ENCODE measurements at regions not wholly inside any gene's neighbourhood (a gene's known extent, or its start where the extent isn't known, plus 50 kb on each side); places are given as distances from the start of the nearest gene placed in this dataset.

DNA sequence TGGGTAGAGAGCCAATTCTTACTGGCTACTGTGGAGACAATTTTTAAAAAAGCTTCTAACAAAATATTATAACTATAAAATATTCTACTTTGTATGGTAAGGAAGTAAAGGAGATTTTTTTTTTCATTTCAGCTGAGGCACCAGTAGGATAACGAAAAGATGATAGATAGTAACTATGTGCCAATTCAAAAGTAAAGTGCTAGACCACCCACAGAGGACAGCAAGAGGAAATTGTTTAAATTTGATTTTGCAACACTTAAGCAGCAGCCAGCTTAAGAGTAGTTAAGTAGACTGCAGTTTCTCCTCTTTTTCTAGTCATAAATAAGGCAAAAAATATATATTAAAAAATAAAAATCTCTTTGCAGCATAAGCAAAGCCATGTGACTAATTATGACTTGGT, 1539.3 kb upstream of the ACO1 start:
- Mint-ChIP-seq H3K36me3 (ENCODE audit: insufficient read depth in 1 of 3, low read depth in 3 of 3) (peaks cover 0 to under 1% (median 0%) of the 10 kb centered on the region in 3 experiments; a peak in 2 of 7 replicates), H3K27me3 (ENCODE audit: low read depth) (no peaks in the 10 kb centered on the region; the same call in 1 of the 2 replicates), H3K9me3 (no peaks in the 10 kb centered on the region; a peak in 2 of 5 replicates), H3K4me1 (peaks cover 0 to 10% of the 10 kb centered on the region in 2 experiments; a peak in 1 of 4 replicates), H3K27ac (no peak overlapping the region), H3K4me3 (no peak overlapping the region)
- Histone ChIP-seq H3K23ac (ENCODE audit: insufficient read length, low read depth, low read length) (no peak overlapping the region), H2BK12ac (ENCODE audit: insufficient read length, low read depth, low read length) (no peak overlapping the region), H4K20me1 (ENCODE audit: control insufficient read depth, insufficient read depth, insufficient read length) (no peaks in the 10 kb centered on the region), H2BK5ac (ENCODE audit: insufficient read length, low read length) (no peak overlapping the region), H3K79me1 (ENCODE audit: insufficient read depth, low read depth, low read length, poor library complexity, severe bottlenecking) (no peaks in the 10 kb centered on the region), H3K27ac (ENCODE audit: insufficient read length, low read depth, low read length) (no peak overlapping the region), H2BK20ac (ENCODE audit: low read depth, low read length, poor library complexity, severe bottlenecking) (no peak overlapping the region), H2AK5ac (ENCODE audit: insufficient read length, low read length) (no peak overlapping the region), H3T11ph (ENCODE audit: low read length) (no peak overlapping the region), H3K23me2 (ENCODE audit: insufficient read length, low read depth, low read length, poor library complexity, severe bottlenecking) (no peaks in the 10 kb centered on the region), H4K8ac (replicated peaks; ENCODE audit: insufficient read length, low read depth, low read length) (no peak overlapping the region), H3K18ac (ENCODE audit: insufficient read length, low read depth, low read length) (no peak overlapping the region), H2BK15ac (ENCODE audit: low read depth, low read length) (no peak overlapping the region), H4K5ac (ENCODE audit: insufficient read length, low read depth, low read length) (no peak overlapping the region), H3K4me1 (ENCODE audit: insufficient read depth, low read length) (no peaks in the 10 kb centered on the region; the same call in 1 of the 2 replicates), H3K79me2 (ENCODE audit: insufficient read depth, low read length) (no peaks in the 10 kb centered on the region), H2AFZ (ENCODE audit: low read length) (no peak overlapping the region), H3K9ac (ENCODE audit: extremely low read depth, insufficient read length, low read length) (no peak overlapping the region), H3K56ac (ENCODE audit: insufficient read length, low read depth, low read length) (no peak overlapping the region), H3K4me2 (ENCODE audit: insufficient read depth, insufficient read length, low read length) (no peak overlapping the region), H3K14ac (ENCODE audit: insufficient read depth, low read length) (no peak overlapping the region), H3K27me3 (ENCODE audit: insufficient read depth, low read length) (no peaks in the 10 kb centered on the region), H3K4ac (ENCODE audit: low read depth, low read length) (no peak overlapping the region), H4K91ac (ENCODE audit: insufficient read length, low read depth, low read length) (no peak overlapping the region), H3K9me3 (ENCODE audit: control insufficient read depth, low read depth, low read length) (no peaks in the 10 kb centered on the region), H2BK120ac (ENCODE audit: low read depth, low read length, poor library complexity, severe bottlenecking) (no peak overlapping the region)
- no CpG with 5 or more reads among the region's 1 CpG for WGBS (ENCODE audit: extremely low coverage, insufficient read length, low lambda C conversion rate)
- DNase-seq: no peak
- TF ChIP-seq, protein P1, sequence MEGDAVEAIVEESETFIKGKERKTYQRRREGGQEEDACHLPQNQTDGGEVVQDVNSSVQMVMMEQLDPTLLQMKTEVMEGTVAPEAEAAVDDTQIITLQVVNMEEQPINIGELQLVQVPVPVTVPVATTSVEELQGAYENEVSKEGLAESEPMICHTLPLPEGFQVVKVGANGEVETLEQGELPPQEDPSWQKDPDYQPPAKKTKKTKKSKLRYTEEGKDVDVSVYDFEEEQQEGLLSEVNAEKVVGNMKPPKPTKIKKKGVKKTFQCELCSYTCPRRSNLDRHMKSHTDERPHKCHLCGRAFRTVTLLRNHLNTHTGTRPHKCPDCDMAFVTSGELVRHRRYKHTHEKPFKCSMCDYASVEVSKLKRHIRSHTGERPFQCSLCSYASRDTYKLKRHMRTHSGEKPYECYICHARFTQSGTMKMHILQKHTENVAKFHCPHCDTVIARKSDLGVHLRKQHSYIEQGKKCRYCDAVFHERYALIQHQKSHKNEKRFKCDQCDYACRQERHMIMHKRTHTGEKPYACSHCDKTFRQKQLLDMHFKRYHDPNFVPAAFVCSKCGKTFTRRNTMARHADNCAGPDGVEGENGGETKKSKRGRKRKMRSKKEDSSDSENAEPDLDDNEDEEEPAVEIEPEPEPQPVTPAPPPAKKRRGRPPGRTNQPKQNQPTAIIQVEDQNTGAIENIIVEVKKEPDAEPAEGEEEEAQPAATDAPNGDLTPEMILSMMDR (conservative IDR thresholded peaks at IDR 0.05): no peak

Data from H9 (cell line).